Activated CD8-positive, alpha-beta memory T cell treated with anti-CD3 and anti-CD28 coated beads, Interleukin-2, amount 10 ng/mL, durations not matched to agents 7 days and 5 days (primary cell): ENCODE measurements at regions not wholly inside any gene's neighbourhood (a gene's known extent, or its start where the extent isn't known, plus 50 kb on each side); places are given as distances from the start of the nearest gene placed in this dataset.

ENCODE experiments used
- ATAC-seq: fragments of 150-1000 bp; cut with Tn5 transposase; one replicate; pipeline ENCODE4 v1.10.0; 2021; ENCODE audit warnings: moderate library complexity
- CTCF ChIA-PET: fragments of 350-600 bp; sonication (Branson Sonifier 250); formaldehyde crosslinking; loops from one replicate; lab custom pipeline; 2021; ENCODE audit warnings: antibody characterized with exemption; lab: Charles Lee
- DNase-seq: peaks from one replicate; pipeline ENCODE4 v3.0.0-alpha.2; 2020
- H3K27ac Mint-ChIP-seq: one replicate; pipeline ENCODE4 v1.8.0; 2021; ENCODE audit warnings: mild to moderate bottlenecking, mixed read lengths
- H3K27me3 Mint-ChIP-seq: one replicate; pipeline ENCODE4 v1.8.0; 2021; ENCODE audit warnings: mixed read lengths
- H3K36me3 Mint-ChIP-seq: one replicate; pipeline ENCODE4 v1.8.0; 2021; ENCODE audit warnings: mild to moderate bottlenecking, mixed read lengths
- H3K4me1 Mint-ChIP-seq: one replicate; pipeline ENCODE4 v1.8.0; 2021; ENCODE audit warnings: mixed read lengths
- H3K4me3 Mint-ChIP-seq: one replicate; pipeline ENCODE4 v1.8.0; 2021; ENCODE audit warnings: mild to moderate bottlenecking, moderate library complexity, mixed read lengths
- H3K9me3 Mint-ChIP-seq: one replicate; pipeline ENCODE4 v1.8.0; 2022; ENCODE audit warnings: low read depth, mixed read lengths

- ATAC-seq (no peak), DNase-seq (no peak)
- H3K4me3 Mint-ChIP-seq, result no peak overlapping the region
- no peaks in the 10 kb centered on the region for H3K4me1 Mint-ChIP-seq
- H3K9me3 Mint-ChIP-seq, result peaks cover 6% of the 10 kb centered on the region
- H3K27me3 Mint-ChIP-seq, result no peaks in the 10 kb centered on the region
- H3K36me3 Mint-ChIP-seq, result no peaks in the 10 kb centered on the region
- CTCF ChIA-PET, result no interaction called here
- no peak overlapping the region for H3K27ac Mint-ChIP-seq
Measured at GRCh38 chr7:8973601-8974000, 540.2 kb downstream of the NXPH1 start.

- DNase-seq, result no peak
- Mint-ChIP-seq H3K4me3 (no peak overlapping the region), H3K27ac (no peak overlapping the region), H3K9me3 (peaks cover 10% of the 10 kb centered on the region), H3K4me1 (no peaks in the 10 kb centered on the region), H3K36me3 (no peaks in the 10 kb centered on the region), H3K27me3 (no peaks in the 10 kb centered on the region)
- CTCF ChIA-PET, result no interaction called here
- ATAC-seq, result no peak
Measured at GRCh38 chr7:8975681-8976080, 542.3 kb downstream of the NXPH1 start.

- H3K9me3 Mint-ChIP-seq, result peaks cover 9% of the 10 kb centered on the region
- DNase-seq, result no peak
- CTCF ChIA-PET, result no interaction called here
- H3K27ac Mint-ChIP-seq, result no peak overlapping the region
- no peaks in the 10 kb centered on the region for H3K4me1 Mint-ChIP-seq
- no peak for ATAC-seq
- no peak overlapping the region for H3K4me3 Mint-ChIP-seq
- no peaks in the 10 kb centered on the region for H3K27me3 Mint-ChIP-seq
- no peaks in the 10 kb centered on the region for H3K36me3 Mint-ChIP-seq
Measured at GRCh38 chr7:8982338-8982992, 549.1 kb downstream of the NXPH1 start.

- Mint-ChIP-seq H3K9me3 (peaks cover 4% of the 10 kb centered on the region), H3K4me3 (no peak overlapping the region), H3K36me3 (no peaks in the 10 kb centered on the region), H3K27me3 (no peaks in the 10 kb centered on the region), H3K27ac (no peak overlapping the region), H3K4me1 (no peaks in the 10 kb centered on the region)
- no peak for ATAC-seq
- no peak for DNase-seq
- CTCF ChIA-PET, result no interaction called here
Measured at GRCh38 chr7:8985255-8985654, 551.8 kb downstream of the NXPH1 start.

- Mint-ChIP-seq H3K4me3 (no peak overlapping the region), H3K27me3 (no peaks in the 10 kb centered on the region), H3K4me1 (no peaks in the 10 kb centered on the region), H3K27ac (no peak overlapping the region), H3K9me3 (peaks cover 4% of the 10 kb centered on the region), H3K36me3 (no peaks in the 10 kb centered on the region)
- DNase-seq, result no peak
- CTCF ChIA-PET, result no interaction called here
- ATAC-seq, result no peak
Measured at GRCh38 chr7:8988267-8988666, 554.9 kb downstream of the NXPH1 start.

GRCh38 chr7:8991159-8991558 is 557.8 kb downstream of the NXPH1 start:
- ATAC-seq (no peak), DNase-seq (no peak)
- CTCF ChIA-PET, result no interaction called here
- Mint-ChIP-seq H3K4me3 (no peak overlapping the region), H3K4me1 (no peaks in the 10 kb centered on the region), H3K36me3 (no peaks in the 10 kb centered on the region), H3K27ac (no peak overlapping the region), H3K9me3 (peaks cover 11% of the 10 kb centered on the region), H3K27me3 (no peaks in the 10 kb centered on the region)

- Mint-ChIP-seq H3K4me1 (no peaks in the 10 kb centered on the region), H3K4me3 (no peak overlapping the region), H3K36me3 (no peaks in the 10 kb centered on the region), H3K9me3 (peaks cover 3% of the 10 kb centered on the region), H3K27ac (no peak overlapping the region), H3K27me3 (no peaks in the 10 kb centered on the region)
- DNase-seq (no peak), ATAC-seq (no peak)
- CTCF ChIA-PET, result no interaction called here
Measured at GRCh38 chr7:8998762-8999161, 565.4 kb downstream of the NXPH1 start.

- Mint-ChIP-seq H3K9me3 (peaks cover 13% of the 10 kb centered on the region), H3K27me3 (no peaks in the 10 kb centered on the region), H3K36me3 (no peaks in the 10 kb centered on the region), H3K4me3 (no peak overlapping the region), H3K4me1 (no peaks in the 10 kb centered on the region), H3K27ac (no peak overlapping the region)
- DNase-seq, result no peak
- CTCF ChIA-PET, result no interaction called here
- no peak for ATAC-seq
Measured at GRCh38 chr7:9013940-9014339, 580.5 kb downstream of the NXPH1 start.

GRCh38 chr7:9017286-9017685 is 583.9 kb downstream of the NXPH1 start:
- no peak for DNase-seq
- no peaks in the 10 kb centered on the region for H3K4me1 Mint-ChIP-seq
- no peaks in the 10 kb centered on the region for H3K27me3 Mint-ChIP-seq
- no peak for ATAC-seq
- H3K27ac Mint-ChIP-seq, result no peak overlapping the region
- no peak overlapping the region for H3K4me3 Mint-ChIP-seq
- CTCF ChIA-PET, result no interaction called here
- H3K9me3 Mint-ChIP-seq, result peaks cover 16% of the 10 kb centered on the region
- no peaks in the 10 kb centered on the region for H3K36me3 Mint-ChIP-seq

GRCh38 chr7:9022456-9022855 is 589.0 kb downstream of the NXPH1 start:
- ATAC-seq (no peak), DNase-seq (no peak)
- Mint-ChIP-seq H3K27me3 (no peaks in the 10 kb centered on the region), H3K27ac (no peak overlapping the region), H3K9me3 (peaks cover 19% of the 10 kb centered on the region), H3K36me3 (no peaks in the 10 kb centered on the region), H3K4me1 (no peaks in the 10 kb centered on the region), H3K4me3 (no peak overlapping the region)
- CTCF ChIA-PET, result no interaction called here

GRCh38 chr7:9023675-9024294 is 590.4 kb downstream of the NXPH1 start:
- Mint-ChIP-seq H3K4me3 (no peak overlapping the region), H3K9me3 (peaks cover 19% of the 10 kb centered on the region)
- CTCF ChIA-PET, result no interaction called here

GRCh38 chr7:9026121-9026520 is 592.7 kb downstream of the NXPH1 start:
- no peak for DNase-seq
- H3K36me3 Mint-ChIP-seq, result no peaks in the 10 kb centered on the region
- CTCF ChIA-PET, result no interaction called here

More at GRCh38 chr7:9023675-9024294, 590.4 kb downstream of the NXPH1 start:
- Mint-ChIP-seq H3K36me3 (no peaks in the 10 kb centered on the region), H3K27me3 (no peaks in the 10 kb centered on the region), H3K4me1 (no peaks in the 10 kb centered on the region), H3K27ac (no peak overlapping the region)
- no peak for ATAC-seq
- no peak for DNase-seq

GRCh38 chr7:9028012-9028411 is 594.6 kb downstream of the NXPH1 start:
- Mint-ChIP-seq H3K4me3 (no peak overlapping the region), H3K4me1 (no peaks in the 10 kb centered on the region), H3K36me3 (no peaks in the 10 kb centered on the region), H3K27ac (no peak overlapping the region), H3K9me3 (peaks cover 14% of the 10 kb centered on the region), H3K27me3 (no peaks in the 10 kb centered on the region)
- ATAC-seq (no peak), DNase-seq (no peak)
- CTCF ChIA-PET, result no interaction called here

More at GRCh38 chr7:9026121-9026520, 592.7 kb downstream of the NXPH1 start:
- H3K27me3 Mint-ChIP-seq, result no peaks in the 10 kb centered on the region
- H3K4me1 Mint-ChIP-seq, result no peaks in the 10 kb centered on the region
- no peak for ATAC-seq
- no peak overlapping the region for H3K4me3 Mint-ChIP-seq
- H3K9me3 Mint-ChIP-seq, result peaks cover 20% of the 10 kb centered on the region
- H3K27ac Mint-ChIP-seq, result no peak overlapping the region

GRCh38 chr7:9029681-9030530 is 596.5 kb downstream of the NXPH1 start:
- no peaks in the 10 kb centered on the region for H3K4me1 Mint-ChIP-seq
- no peaks in the 10 kb centered on the region for H3K27me3 Mint-ChIP-seq
- ATAC-seq (no peak), DNase-seq (no peak)
- no peaks in the 10 kb centered on the region for H3K36me3 Mint-ChIP-seq
- no peak overlapping the region for H3K27ac Mint-ChIP-seq
- no peak overlapping the region for H3K4me3 Mint-ChIP-seq
- peaks cover 14% of the 10 kb centered on the region for H3K9me3 Mint-ChIP-seq
- CTCF ChIA-PET, result no interaction called here
